H9 (cell line): ENCODE measurements at regions not wholly inside any gene's neighbourhood (a gene's known extent, or its start where the extent isn't known, plus 50 kb on each side); places are given as distances from the start of the nearest gene placed in this dataset.

Experiments used
- DNase-seq: peaks from one replicate; pipeline ENCODE4 v3.0.0-alpha.2; 2017
- H2AFZ ChIP-seq: one replicate; pipeline ENCODE4 v1.6.1; 2013; ENCODE audit warnings: mild to moderate bottlenecking, low read length, control low read depth, moderate library complexity
- H2AK5ac ChIP-seq: 2 replicates; pipeline ENCODE4 v1.6.1; 2013; ENCODE audit warnings: low read length, control low read depth, mixed read lengths; ENCODE audit not compliant: insufficient read length
- H2BK120ac ChIP-seq: one replicate; pipeline ENCODE4 v1.6.1; 2013; ENCODE audit warnings: low read depth, mild to moderate bottlenecking, low read length, control low read depth, inconsistent platforms; ENCODE audit not compliant: poor library complexity, severe bottlenecking
- H2BK12ac ChIP-seq: 2 replicates; pipeline ENCODE4 v1.6.1; 2013; ENCODE audit warnings: low read length, control low read depth, mixed read lengths, low read depth; ENCODE audit not compliant: insufficient read length
- H2BK15ac ChIP-seq: 2 replicates; pipeline ENCODE4 v1.6.1; 2013; ENCODE audit warnings: low read depth, low read length, control low read depth
- H2BK20ac ChIP-seq: one replicate; pipeline ENCODE4 v1.6.1; 2013; ENCODE audit warnings: low read depth, mild to moderate bottlenecking, low read length, control low read depth, inconsistent platforms; ENCODE audit not compliant: poor library complexity, severe bottlenecking
- H2BK5ac ChIP-seq: 2 replicates; pipeline ENCODE4 v1.6.1; 2013; ENCODE audit warnings: low read length, control low read depth, mixed read lengths; ENCODE audit not compliant: insufficient read length
- H3K14ac ChIP-seq: 2 replicates; pipeline ENCODE4 v1.6.1; 2013; ENCODE audit warnings: low read length, control low read depth; ENCODE audit not compliant: insufficient read depth
- H3K18ac ChIP-seq: 2 replicates; pipeline ENCODE4 v1.6.1; 2013; ENCODE audit warnings: low read depth, mild to moderate bottlenecking, mixed read lengths, low read length, control low read depth; ENCODE audit not compliant: insufficient read length
- H3K23ac ChIP-seq: 2 replicates; pipeline ENCODE4 v1.6.1; 2013; ENCODE audit warnings: low read length, control low read depth, mixed read lengths, low read depth; ENCODE audit not compliant: insufficient read length
- H3K23me2 ChIP-seq: 2 replicates; pipeline ENCODE4 v1.6.1; 2013; ENCODE audit warnings: low read depth, mild to moderate bottlenecking, mixed read lengths, low read length, control low read depth; ENCODE audit not compliant: insufficient read length, poor library complexity, severe bottlenecking
- H3K27ac ChIP-seq: 2 replicates; pipeline ENCODE4 v1.5.1; 2013; ENCODE audit warnings: low read length, control low read depth, mixed read lengths, low read depth; ENCODE audit not compliant: insufficient read length
- H3K27me3 ChIP-seq: 2 replicates; pipeline ENCODE4 v1.6.1; 2013; ENCODE audit warnings: low read length, control low read depth, inconsistent platforms; ENCODE audit not compliant: insufficient read depth
- H3K4ac ChIP-seq: 2 replicates; pipeline ENCODE4 v1.6.1; 2013; ENCODE audit warnings: low read depth, mild to moderate bottlenecking, control low read depth, inconsistent platforms, low read length, moderate library complexity
- H3K4me1 ChIP-seq: 2 replicates; pipeline ENCODE4 v1.6.1; 2013; ENCODE audit warnings: low read length, control low read depth, inconsistent platforms; ENCODE audit not compliant: insufficient read depth
- H3K4me2 ChIP-seq: 2 replicates; pipeline ENCODE4 v1.6.1; 2013; ENCODE audit warnings: low read length, control low read depth, mixed read lengths; ENCODE audit not compliant: insufficient read length, insufficient read depth
- H3K56ac ChIP-seq: 2 replicates; pipeline ENCODE4 v1.6.1; 2013; ENCODE audit warnings: low read depth, mild to moderate bottlenecking, mixed read lengths, low read length, control low read depth; ENCODE audit not compliant: insufficient read length
- H3K79me1 ChIP-seq: 2 replicates; pipeline ENCODE4 v1.6.1; 2013; ENCODE audit warnings: low read depth, mild to moderate bottlenecking, moderate library complexity, low read length, control low read depth, inconsistent platforms; ENCODE audit not compliant: insufficient read depth, poor library complexity, severe bottlenecking
- H3K79me2 ChIP-seq: 2 replicates; pipeline ENCODE4 v1.6.1; 2013; ENCODE audit warnings: low read length, control low read depth, inconsistent platforms; ENCODE audit not compliant: insufficient read depth
- H3K9ac ChIP-seq: 2 replicates; pipeline ENCODE4 v1.6.1; 2013; ENCODE audit warnings: low read length, control low read depth, mixed read lengths; ENCODE audit not compliant: insufficient read length; ENCODE audit errors: extremely low read depth
- H3K9me3 ChIP-seq: one replicate; pipeline ENCODE4 v1.6.1; 2013; ENCODE audit warnings: low read depth, low read length, inconsistent platforms; ENCODE audit not compliant: control insufficient read depth
- H3T11ph ChIP-seq: one replicate; pipeline ENCODE4 v1.6.1; 2013; ENCODE audit warnings: mild to moderate bottlenecking, low read length, control low read depth, inconsistent platforms
- H4K20me1 ChIP-seq: one replicate; pipeline ENCODE4 v1.6.1; 2013; ENCODE audit not compliant: control insufficient read depth, insufficient read length, insufficient read depth
- H4K5ac ChIP-seq: 2 replicates; pipeline ENCODE4 v1.6.1; 2013; ENCODE audit warnings: low read depth, mild to moderate bottlenecking, mixed read lengths, low read length, control low read depth; ENCODE audit not compliant: insufficient read length
- H4K8ac ChIP-seq: replicated peaks from 2 replicates; pipeline ENCODE4 v1.6.1; 2013; ENCODE audit warnings: low read length, control low read depth, mixed read lengths, low read depth; ENCODE audit not compliant: insufficient read length
- H4K91ac ChIP-seq: 2 replicates; pipeline ENCODE4 v1.6.1; 2013; ENCODE audit warnings: low read depth, mild to moderate bottlenecking, moderate library complexity, mixed read lengths, low read length, control low read depth; ENCODE audit not compliant: insufficient read length
- H3K27ac Mint-ChIP-seq, 3 experiments: 2 replicates in 2 of 3; 3 replicates in 1 of 3; pipeline ENCODE4 v1.8.0; 2020 to 2021; ENCODE audit warnings: mixed read lengths in 3 of 3, mild to moderate bottlenecking in 1 of 3, moderate library complexity in 1 of 3
- H3K27me3 Mint-ChIP-seq: 2 replicates; pipeline ENCODE4 v1.8.0; 2021; ENCODE audit warnings: low read depth, mild to moderate bottlenecking, moderate library complexity, mixed read lengths
- H3K36me3 Mint-ChIP-seq, 3 experiments: 2 replicates in 2 of 3; 3 replicates in 1 of 3; pipeline ENCODE4 v1.8.0; 2020 to 2021; ENCODE audit warnings: low read depth in 3 of 3, mixed read lengths in 3 of 3; ENCODE audit not compliant: insufficient read depth in 1 of 3
- H3K4me1 Mint-ChIP-seq, 2 experiments: 2 replicates each; pipeline ENCODE4 v1.8.0; 2020; ENCODE audit warnings: mixed read lengths in 2 of 2
- H3K4me3 Mint-ChIP-seq, 2 experiments: 2 replicates in 1 of 2; 3 replicates in 1 of 2; pipeline ENCODE4 v1.8.0; 2020 to 2021; ENCODE audit warnings: mild to moderate bottlenecking in 2 of 2, mixed read lengths in 2 of 2, moderate library complexity in 1 of 2
- H3K9me3 Mint-ChIP-seq, 2 experiments: 2 replicates in 1 of 2; 3 replicates in 1 of 2; pipeline ENCODE4 v1.8.0; 2020; ENCODE audit warnings: mild to moderate bottlenecking in 2 of 2, mixed read lengths in 2 of 2, moderate library complexity in 1 of 2
- CTCF ChIP-seq: fragments of 200-600 bp; sonication (generic); conservative IDR thresholded peaks from 3 replicates; pipeline ENCODE4 v1.8.0; 2021; ENCODE audit warnings: antibody characterized with exemption, mild to moderate bottlenecking
- WGBS: extraction: QIAGEN DNeasy Blood & Tissue Kit; methylation state at CpG from one replicate; pipeline ENCODE4 v1.1.7; 2013; ENCODE audit warnings: missing lambda C conversion rate, low lambda C conversion rate, mixed read lengths; ENCODE audit not compliant: insufficient read length; ENCODE audit errors: extremely low coverage; 5-methylcytosine and 5-hydroxymethylcytosine counted together

GRCh38 chr3:101994386-101994785 is 145.1 kb downstream of the NFKBIZ start:
- Histone ChIP-seq H2BK20ac (no peak overlapping the region), H2BK15ac (no peak overlapping the region), H3K4ac (no peak overlapping the region), H3K4me2 (no peak overlapping the region), H2BK12ac (no peak overlapping the region), H4K8ac (no peak overlapping the region), H3K14ac (no peak overlapping the region), H2AFZ (no peak overlapping the region), H3K27ac (no peak overlapping the region), H3K79me2 (no peaks in the 10 kb centered on the region), H3K79me1 (no peaks in the 10 kb centered on the region), H3K27me3 (no peaks in the 10 kb centered on the region), H3K56ac (no peak overlapping the region), H2BK120ac (no peak overlapping the region), H3K18ac (no peak overlapping the region), H4K91ac (no peak overlapping the region), H3K9me3 (no peaks in the 10 kb centered on the region), H4K20me1 (no peaks in the 10 kb centered on the region), H3K9ac (no peak overlapping the region), H3T11ph (no peak overlapping the region), H3K4me1 (no peaks in the 10 kb centered on the region), H2BK5ac (no peak overlapping the region), H3K23me2 (no peaks in the 10 kb centered on the region), H2AK5ac (no peak overlapping the region), H4K5ac (no peak overlapping the region), H3K23ac (no peak overlapping the region)
- Mint-ChIP-seq H3K27ac (no peak overlapping the region), H3K4me1 (no peaks in the 10 kb centered on the region), H3K27me3 (no peaks in the 10 kb centered on the region), H3K4me3 (no peak overlapping the region), H3K9me3 (no peaks in the 10 kb centered on the region), H3K36me3 (no peaks in the 10 kb centered on the region)
- WGBS = no CpG with 5 or more reads among the region's 3 CpGs
- no peak for DNase-seq
- no peak for TF ChIP-seq CTCF
